H9 (cell line): ENCODE measurements at regions not wholly inside any gene's neighbourhood (a gene's known extent, or its start where the extent isn't known, plus 50 kb on each side); places are given as distances from the start of the nearest gene placed in this dataset.
A peak's percentile ranks its signal among the peaks of the same experiment; 100 is the strongest.
"Not testable (repeated sequence)": the region's sequence is repeated elsewhere in the genome, so short reads cannot be mapped to it uniquely, and the experiment has no call there.

Experiments
- DNase-seq: peaks from one replicate; pipeline ENCODE4 v3.0.0-alpha.2; 2017
- H2AFZ ChIP-seq: one replicate; pipeline ENCODE4 v1.6.1; 2013; ENCODE audit warnings: mild to moderate bottlenecking, low read length, control low read depth, moderate library complexity
- H2AK5ac ChIP-seq: 2 replicates; pipeline ENCODE4 v1.6.1; 2013; ENCODE audit warnings: low read length, control low read depth, mixed read lengths; ENCODE audit not compliant: insufficient read length
- H2BK120ac ChIP-seq: one replicate; pipeline ENCODE4 v1.6.1; 2013; ENCODE audit warnings: low read depth, mild to moderate bottlenecking, low read length, control low read depth, inconsistent platforms; ENCODE audit not compliant: poor library complexity, severe bottlenecking
- H2BK12ac ChIP-seq: 2 replicates; pipeline ENCODE4 v1.6.1; 2013; ENCODE audit warnings: low read length, control low read depth, mixed read lengths, low read depth; ENCODE audit not compliant: insufficient read length
- H2BK15ac ChIP-seq: 2 replicates; pipeline ENCODE4 v1.6.1; 2013; ENCODE audit warnings: low read depth, low read length, control low read depth
- H2BK20ac ChIP-seq: one replicate; pipeline ENCODE4 v1.6.1; 2013; ENCODE audit warnings: low read depth, mild to moderate bottlenecking, low read length, control low read depth, inconsistent platforms; ENCODE audit not compliant: poor library complexity, severe bottlenecking
- H2BK5ac ChIP-seq: 2 replicates; pipeline ENCODE4 v1.6.1; 2013; ENCODE audit warnings: low read length, control low read depth, mixed read lengths; ENCODE audit not compliant: insufficient read length
- H3K14ac ChIP-seq: 2 replicates; pipeline ENCODE4 v1.6.1; 2013; ENCODE audit warnings: low read length, control low read depth; ENCODE audit not compliant: insufficient read depth
- H3K18ac ChIP-seq: 2 replicates; pipeline ENCODE4 v1.6.1; 2013; ENCODE audit warnings: low read depth, mild to moderate bottlenecking, mixed read lengths, low read length, control low read depth; ENCODE audit not compliant: insufficient read length
- H3K23ac ChIP-seq: 2 replicates; pipeline ENCODE4 v1.6.1; 2013; ENCODE audit warnings: low read length, control low read depth, mixed read lengths, low read depth; ENCODE audit not compliant: insufficient read length
- H3K23me2 ChIP-seq: 2 replicates; pipeline ENCODE4 v1.6.1; 2013; ENCODE audit warnings: low read depth, mild to moderate bottlenecking, mixed read lengths, low read length, control low read depth; ENCODE audit not compliant: insufficient read length, poor library complexity, severe bottlenecking
- H3K27ac ChIP-seq: 2 replicates; pipeline ENCODE4 v1.5.1; 2013; ENCODE audit warnings: low read length, control low read depth, mixed read lengths, low read depth; ENCODE audit not compliant: insufficient read length
- H3K27me3 ChIP-seq: 2 replicates; pipeline ENCODE4 v1.6.1; 2013; ENCODE audit warnings: low read length, control low read depth, inconsistent platforms; ENCODE audit not compliant: insufficient read depth
- H3K4ac ChIP-seq: 2 replicates; pipeline ENCODE4 v1.6.1; 2013; ENCODE audit warnings: low read depth, mild to moderate bottlenecking, control low read depth, inconsistent platforms, low read length, moderate library complexity
- H3K4me1 ChIP-seq: 2 replicates; pipeline ENCODE4 v1.6.1; 2013; ENCODE audit warnings: low read length, control low read depth, inconsistent platforms; ENCODE audit not compliant: insufficient read depth
- H3K4me2 ChIP-seq: 2 replicates; pipeline ENCODE4 v1.6.1; 2013; ENCODE audit warnings: low read length, control low read depth, mixed read lengths; ENCODE audit not compliant: insufficient read length, insufficient read depth
- H3K56ac ChIP-seq: 2 replicates; pipeline ENCODE4 v1.6.1; 2013; ENCODE audit warnings: low read depth, mild to moderate bottlenecking, mixed read lengths, low read length, control low read depth; ENCODE audit not compliant: insufficient read length
- H3K79me1 ChIP-seq: 2 replicates; pipeline ENCODE4 v1.6.1; 2013; ENCODE audit warnings: low read depth, mild to moderate bottlenecking, moderate library complexity, low read length, control low read depth, inconsistent platforms; ENCODE audit not compliant: insufficient read depth, poor library complexity, severe bottlenecking
- H3K79me2 ChIP-seq: 2 replicates; pipeline ENCODE4 v1.6.1; 2013; ENCODE audit warnings: low read length, control low read depth, inconsistent platforms; ENCODE audit not compliant: insufficient read depth
- H3K9ac ChIP-seq: 2 replicates; pipeline ENCODE4 v1.6.1; 2013; ENCODE audit warnings: low read length, control low read depth, mixed read lengths; ENCODE audit not compliant: insufficient read length; ENCODE audit errors: extremely low read depth
- H3K9me3 ChIP-seq: one replicate; pipeline ENCODE4 v1.6.1; 2013; ENCODE audit warnings: low read depth, low read length, inconsistent platforms; ENCODE audit not compliant: control insufficient read depth
- H3T11ph ChIP-seq: one replicate; pipeline ENCODE4 v1.6.1; 2013; ENCODE audit warnings: mild to moderate bottlenecking, low read length, control low read depth, inconsistent platforms
- H4K20me1 ChIP-seq: one replicate; pipeline ENCODE4 v1.6.1; 2013; ENCODE audit not compliant: control insufficient read depth, insufficient read length, insufficient read depth
- H4K5ac ChIP-seq: 2 replicates; pipeline ENCODE4 v1.6.1; 2013; ENCODE audit warnings: low read depth, mild to moderate bottlenecking, mixed read lengths, low read length, control low read depth; ENCODE audit not compliant: insufficient read length
- H4K8ac ChIP-seq: replicated peaks from 2 replicates; pipeline ENCODE4 v1.6.1; 2013; ENCODE audit warnings: low read length, control low read depth, mixed read lengths, low read depth; ENCODE audit not compliant: insufficient read length
- H4K91ac ChIP-seq: 2 replicates; pipeline ENCODE4 v1.6.1; 2013; ENCODE audit warnings: low read depth, mild to moderate bottlenecking, moderate library complexity, mixed read lengths, low read length, control low read depth; ENCODE audit not compliant: insufficient read length
- H3K27ac Mint-ChIP-seq, 3 experiments: 2 replicates in 2 of 3; 3 replicates in 1 of 3; pipeline ENCODE4 v1.8.0; 2020 to 2021; ENCODE audit warnings: mixed read lengths in 3 of 3, mild to moderate bottlenecking in 1 of 3, moderate library complexity in 1 of 3
- H3K27me3 Mint-ChIP-seq: 2 replicates; pipeline ENCODE4 v1.8.0; 2021; ENCODE audit warnings: low read depth, mild to moderate bottlenecking, moderate library complexity, mixed read lengths
- H3K36me3 Mint-ChIP-seq, 3 experiments: 2 replicates in 2 of 3; 3 replicates in 1 of 3; pipeline ENCODE4 v1.8.0; 2020 to 2021; ENCODE audit warnings: low read depth in 3 of 3, mixed read lengths in 3 of 3; ENCODE audit not compliant: insufficient read depth in 1 of 3
- H3K4me1 Mint-ChIP-seq, 2 experiments: 2 replicates each; pipeline ENCODE4 v1.8.0; 2020; ENCODE audit warnings: mixed read lengths in 2 of 2
- H3K4me3 Mint-ChIP-seq, 2 experiments: 2 replicates in 1 of 2; 3 replicates in 1 of 2; pipeline ENCODE4 v1.8.0; 2020 to 2021; ENCODE audit warnings: mild to moderate bottlenecking in 2 of 2, mixed read lengths in 2 of 2, moderate library complexity in 1 of 2
- H3K9me3 Mint-ChIP-seq, 2 experiments: 2 replicates in 1 of 2; 3 replicates in 1 of 2; pipeline ENCODE4 v1.8.0; 2020; ENCODE audit warnings: mild to moderate bottlenecking in 2 of 2, mixed read lengths in 2 of 2, moderate library complexity in 1 of 2
- WGBS: extraction: QIAGEN DNeasy Blood & Tissue Kit; methylation state at CpG from one replicate; pipeline ENCODE4 v1.1.7; 2013; ENCODE audit warnings: missing lambda C conversion rate, low lambda C conversion rate, mixed read lengths; ENCODE audit not compliant: insufficient read length; ENCODE audit errors: extremely low coverage; 5-methylcytosine and 5-hydroxymethylcytosine counted together
- TF ChIP-seq, protein P1 (sequence below): fragments of 200-600 bp; sonication (generic); conservative IDR thresholded peaks from 3 replicates; pipeline ENCODE4 v1.8.0; 2021; ENCODE audit warnings: antibody characterized with exemption, mild to moderate bottlenecking

DNA sequence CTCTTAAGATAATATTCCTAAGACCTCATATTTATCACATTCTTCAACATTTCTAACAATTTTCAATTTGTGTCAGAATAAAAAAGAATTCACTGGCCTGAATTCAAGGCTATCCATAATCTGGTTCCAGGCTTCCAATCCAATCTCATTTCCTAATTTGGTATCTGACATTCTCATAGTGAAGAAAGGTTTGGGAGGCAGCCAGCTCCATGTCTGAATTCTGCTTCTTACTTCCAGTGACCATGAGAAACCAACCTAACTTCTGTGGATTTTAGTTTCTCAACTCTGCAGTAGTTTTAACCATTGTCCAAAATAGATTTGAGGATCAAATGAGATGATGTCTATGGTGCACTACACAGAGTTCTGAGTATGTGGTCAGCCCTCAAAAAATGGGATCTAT, 439.1 kb upstream of the GCFC2 start:
- Histone ChIP-seq H3K9ac (no peak overlapping the region), H4K20me1 (no peaks in the 10 kb centered on the region), H2BK12ac (no peak overlapping the region), H4K8ac (no peak overlapping the region), H3K27ac (no peak overlapping the region), H3K56ac (no peak overlapping the region), H4K5ac (no peak overlapping the region), H3K79me1 (no peaks in the 10 kb centered on the region), H3K23ac (no peak overlapping the region), H3K4ac (no peak overlapping the region), H2AK5ac (no peak overlapping the region), H2BK15ac (no peak overlapping the region), H3K14ac (no peak overlapping the region), H2BK5ac (no peak overlapping the region), H2BK20ac (no peak overlapping the region), H3T11ph (no peak overlapping the region), H3K18ac (no peak overlapping the region), H2AFZ (no peak overlapping the region), H3K27me3 (no peaks in the 10 kb centered on the region), H3K4me2 (no peak overlapping the region), H4K91ac (no peak overlapping the region), H3K79me2 (no peaks in the 10 kb centered on the region), H3K4me1 (no peaks in the 10 kb centered on the region), H3K9me3 (no peaks in the 10 kb centered on the region), H2BK120ac (no peak overlapping the region), H3K23me2 (no peaks in the 10 kb centered on the region)
- DNase-seq, result no peak
- Mint-ChIP-seq H3K4me1 (peaks cover 0 to 1% of the 10 kb centered on the region in 2 experiments; a peak in 1 of 4 replicates), H3K36me3 (peaks cover 0 to 5% (median 0%) of the 10 kb centered on the region in 3 experiments; a peak in 2 of 7 replicates), H3K27ac (no peak overlapping the region), H3K9me3 (peaks cover 0 to 8% of the 10 kb centered on the region in 2 experiments; a peak in 2 of 5 replicates), H3K4me3 (no peak overlapping the region), H3K27me3 (no peaks in the 10 kb centered on the region)
- TF ChIP-seq, protein P1, sequence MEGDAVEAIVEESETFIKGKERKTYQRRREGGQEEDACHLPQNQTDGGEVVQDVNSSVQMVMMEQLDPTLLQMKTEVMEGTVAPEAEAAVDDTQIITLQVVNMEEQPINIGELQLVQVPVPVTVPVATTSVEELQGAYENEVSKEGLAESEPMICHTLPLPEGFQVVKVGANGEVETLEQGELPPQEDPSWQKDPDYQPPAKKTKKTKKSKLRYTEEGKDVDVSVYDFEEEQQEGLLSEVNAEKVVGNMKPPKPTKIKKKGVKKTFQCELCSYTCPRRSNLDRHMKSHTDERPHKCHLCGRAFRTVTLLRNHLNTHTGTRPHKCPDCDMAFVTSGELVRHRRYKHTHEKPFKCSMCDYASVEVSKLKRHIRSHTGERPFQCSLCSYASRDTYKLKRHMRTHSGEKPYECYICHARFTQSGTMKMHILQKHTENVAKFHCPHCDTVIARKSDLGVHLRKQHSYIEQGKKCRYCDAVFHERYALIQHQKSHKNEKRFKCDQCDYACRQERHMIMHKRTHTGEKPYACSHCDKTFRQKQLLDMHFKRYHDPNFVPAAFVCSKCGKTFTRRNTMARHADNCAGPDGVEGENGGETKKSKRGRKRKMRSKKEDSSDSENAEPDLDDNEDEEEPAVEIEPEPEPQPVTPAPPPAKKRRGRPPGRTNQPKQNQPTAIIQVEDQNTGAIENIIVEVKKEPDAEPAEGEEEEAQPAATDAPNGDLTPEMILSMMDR, result no peak

DNA sequence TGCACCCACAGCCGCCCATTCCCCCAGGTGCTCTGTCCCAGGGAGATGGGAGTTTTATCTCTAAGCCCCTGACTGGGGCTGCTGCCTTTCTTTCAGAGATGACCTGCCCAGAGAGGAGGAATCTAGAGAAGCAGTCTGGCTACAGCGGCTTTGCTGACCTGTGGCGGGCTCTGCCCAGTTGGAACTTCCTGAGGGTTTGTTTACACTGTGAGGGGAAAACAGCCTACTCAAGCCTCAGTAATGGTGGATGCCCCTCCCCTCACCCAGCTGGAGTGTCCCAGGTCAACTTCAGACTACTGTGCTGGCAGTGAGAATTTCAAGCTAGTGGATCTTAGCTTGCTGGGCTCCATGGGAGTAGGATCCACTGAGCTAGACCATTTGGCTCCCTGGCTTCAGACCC, 428.6 kb upstream of the GCFC2 start:
- H3K27me3 Mint-ChIP-seq, result not testable (repeated sequence)
- peaks cover 32 to 48% of the 10 kb centered on the region in 2 experiments for H3K9me3 Mint-ChIP-seq

More for the DNA sequence above, 428.6 kb upstream of the GCFC2 start:
- H2BK5ac ChIP-seq, H2BK20ac ChIP-seq, H3K9me3 ChIP-seq, H3T11ph ChIP-seq, H3K4me2 ChIP-seq, H3K79me1 ChIP-seq, H3K18ac ChIP-seq, H3K14ac ChIP-seq, H2BK12ac ChIP-seq, H3K27ac ChIP-seq, H3K23me2 ChIP-seq, H3K27ac Mint-ChIP-seq, H3K9ac ChIP-seq, H4K20me1 ChIP-seq, H4K91ac ChIP-seq, H3K27me3 ChIP-seq, H3K23ac ChIP-seq, H3K56ac ChIP-seq, H3K4ac ChIP-seq, H3K4me1 Mint-ChIP-seq, H2AFZ ChIP-seq, H3K4me1 ChIP-seq, H4K5ac ChIP-seq, H4K8ac ChIP-seq, H2AK5ac ChIP-seq, H2BK15ac ChIP-seq, H3K79me2 ChIP-seq, H3K4me3 Mint-ChIP-seq, H2BK120ac ChIP-seq: not testable (repeated sequence)
- no CpG with 5 or more reads among the region's 3 CpGs for WGBS
- H3K36me3 Mint-ChIP-seq, result peaks cover 18 to 42% (median 19%) of the 10 kb centered on the region in 3 experiments
- peak; percentile 31 for DNase-seq
